Heart right ventricle (tissue), 16 donors: ENCODE measurements at regions not wholly inside any gene's neighbourhood (a gene's known extent, or its start where the extent isn't known, plus 50 kb on each side); places are given as distances from the start of the nearest gene placed in this dataset.

Experiments used
- ATAC-seq, 8 donors: fragments of 200-7000 bp; cut with Tn5 transposase; one replicate each; pipeline ENCODE4 v1.9.1; 2020; ENCODE audit warnings: mild to moderate bottlenecking in 8 of 8, moderate library complexity in 8 of 8, moderate number of reproducible peaks in 1 of 8
- DNase-seq, 2 donors: peaks; one replicate each; pipeline ENCODE4 v3.0.0-alpha.2; 2020
- H3K27ac ChIP-seq, 10 donors: fragments of 200-600 bp; sonication (generic) in 2 of 10; one replicate each; pipeline versions ENCODE4 v1.5.0 to v1.8.0; 2020 to 2022; ENCODE audit warnings: mild to moderate bottlenecking in 3 of 10
- H3K27me3 ChIP-seq, 7 donors: fragments of 200-600 bp; one replicate each; pipeline ENCODE4 v1.8.0; 2021 to 2022; ENCODE audit warnings: mild to moderate bottlenecking in 2 of 7
- H3K36me3 ChIP-seq, 9 donors: fragments of 200-600 bp; sonication (generic) in 1 of 9; one replicate each; pipeline versions ENCODE4 v1.5.0 to v1.8.0; 2020 to 2022; ENCODE audit warnings: mild to moderate bottlenecking in 2 of 9
- H3K4me1 ChIP-seq, 9 donors: fragments of 200-600 bp; sonication (generic) in 1 of 9; one replicate each; pipeline versions ENCODE4 v1.5.0 to v1.8.0; 2020 to 2022; ENCODE audit warnings: mild to moderate bottlenecking in 4 of 9
- H3K4me3 ChIP-seq, 10 donors: fragments of 200-600 bp; sonication (generic) in 2 of 10; one replicate each; pipeline versions ENCODE4 v1.5.0 to v1.8.0; 2020 to 2022; ENCODE audit warnings: mild to moderate bottlenecking in 7 of 10, moderate library complexity in 2 of 10
- H3K9me3 ChIP-seq, 11 donors: fragments of 200-600 bp in 10 of 11; sonication (generic) in 2 of 11; one replicate each; pipeline versions ENCODE4 v1.5.0 to v1.8.0; 2013 to 2022; ENCODE audit warnings: mild to moderate bottlenecking in 2 of 11, control low read depth in 1 of 11, moderate library complexity in 1 of 11
- CTCF ChIP-seq, 9 donors: fragments of 200-600 bp; sonication (generic) in 2 of 9; IDR thresholded peaks; one replicate each; pipeline versions ENCODE4 v1.5.0 to v1.8.0; 2021 to 2022; ENCODE audit warnings: antibody characterized with exemption in 9 of 9, mild to moderate bottlenecking in 5 of 9, moderate library complexity in 1 of 9
- WGBS, 2 donors: extraction: QIAGEN DNeasy Blood & Tissue Kit; methylation state at CpG; one replicate each; pipeline ENCODE4 v1.1.7; 2013; ENCODE audit warnings: inconsistent platforms in 1 of 2; 5-methylcytosine and 5-hydroxymethylcytosine counted together
- intact Hi-C, 10 donors: fragments of 100-400 bp; cut with DNase I; formaldehyde crosslinking; loops; one replicate each; pipeline versions ENCODE4 v1.11.1 to v1.14.2; 2022
- donor health status: Arrhythmogenic right ventricular cardiomyopathy.
- donor health status: ischemic (EF 13 %, LVEDD 7.1; RV severe dilation, severe dysfunction).
- donor health status: healthy with polysubstance abuse.
- donor health status: DM: no; HTN: yes; CAD: no.
- donor health status: DM: no; HTN: no; CAD: no.
- donor health status: ischemic (EF 25% LVEDD 6.9; RV normal size, moderate dysfunction).
- donor health status: ischemic (EF 25% LVEDD 5.7; RV mildly dilated, moderate dysfunction).
- donor health status: healthy.
- donor health status: DM: yes; HTN: yes; CAD: no.
- donor health status: Ischemic cardiomyopathy.
- donor health status: ischemic (EF 35%, LVEDD 5.7; RV mildly dilated, moderate dysfunction).
- donor health status: nonischemic (EF 11% LVEDD 7.7; RV severe dilation, severe dysfunction).
- donor health status: DM: yes; HTN: yes; CAD: no.
- donor health status: PGD.
- donor health status: ischemic (EF 29% LVEDD 5.4; RV normal size, mild dysfunction).
- donor health status: nonischemic (EF 23%, LVEDD 6.1; RV moderate dilation, normal function).

GRCh38 chr6:67175101-67175500, 1460.0 kb upstream of the ADGRB3 start:
- no peaks in the 10 kb centered on the region for H3K36me3 ChIP-seq
- H3K27me3 ChIP-seq: no peaks in the 10 kb centered on the region
- TF ChIP-seq CTCF (IDR thresholded peaks at IDR 0.05): no peak
- 70 to 78% methylated on average over 1 of the region's 1 CpG for WGBS, 2 donors
- H3K27ac ChIP-seq: no peak overlapping the region
- ATAC-seq (no peak), DNase-seq (no peak)
- intact Hi-C loops: no loop called here
- no peaks in the 10 kb centered on the region for H3K4me1 ChIP-seq
- H3K9me3 ChIP-seq: no peaks in the 10 kb centered on the region
- H3K4me3 ChIP-seq: no peak overlapping the region

- no peaks in the 10 kb centered on the region for H3K27me3 ChIP-seq
- H3K4me1 ChIP-seq: no peaks in the 10 kb centered on the region
- intact Hi-C loops: no loop called here
- H3K4me3 ChIP-seq: no peak overlapping the region
- 76 to 85% methylated on average over 1 of the region's 1 CpG for WGBS, 2 donors
- no peak for ATAC-seq
- no peak for DNase-seq
- TF ChIP-seq CTCF (IDR thresholded peaks at IDR 0.05): no peak
- peaks cover 0 to 18% (median 0%) of the 10 kb centered on the region in 11 donors for H3K9me3 ChIP-seq
- no peaks in the 10 kb centered on the region for H3K36me3 ChIP-seq
- no peak overlapping the region for H3K27ac ChIP-seq
Measured at GRCh38 chr6:67165606-67166005, 1458.6 kb upstream of the EYS start.

GRCh38 chr6:67160820-67161219, 1453.8 kb upstream of the EYS start:
- no peaks in the 10 kb centered on the region for H3K36me3 ChIP-seq
- peaks cover 0 to 20% (median 0%) of the 10 kb centered on the region in 11 donors for H3K9me3 ChIP-seq
- H3K27me3 ChIP-seq: no peaks in the 10 kb centered on the region
- no peak for TF ChIP-seq CTCF (IDR thresholded peaks at IDR 0.05)
- no peak for ATAC-seq
- intact Hi-C loops: no loop called here
- H3K27ac ChIP-seq: no peak overlapping the region
- H3K4me3 ChIP-seq: no peak overlapping the region
- DNase-seq: no peak
- no peaks in the 10 kb centered on the region for H3K4me1 ChIP-seq
- 45 to 53% methylated on average over 1 of the region's 1 CpG for WGBS, 2 donors

DNA sequence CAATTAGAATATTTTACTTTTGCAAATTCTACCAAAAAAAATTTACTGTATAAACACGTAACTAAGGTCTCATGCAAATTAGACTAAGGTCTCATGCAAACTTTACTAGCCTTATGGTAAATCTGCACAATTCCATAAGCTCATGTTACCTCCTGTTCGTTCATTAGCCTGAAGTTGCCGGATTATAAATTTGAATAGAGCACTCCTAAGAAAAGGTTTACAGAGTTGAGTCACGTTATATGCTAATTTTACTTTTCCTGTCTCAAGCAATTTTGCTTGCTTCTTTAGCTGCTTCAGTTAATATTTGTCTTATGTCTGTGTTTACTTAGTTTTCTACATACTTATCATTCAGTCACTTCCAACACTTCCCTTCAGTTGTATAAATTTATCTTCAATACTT, 1434.0 kb upstream of the EYS start:
- Histone ChIP-seq H3K4me3 (no peak overlapping the region), H3K36me3 (no peaks in the 10 kb centered on the region), H3K9me3 (peaks cover 0 to 16% (median 0%) of the 10 kb centered on the region in 11 donors), H3K27me3 (no peaks in the 10 kb centered on the region), H3K27ac (no peak overlapping the region), H3K4me1 (no peaks in the 10 kb centered on the region)
- ATAC-seq (no peak), DNase-seq (no peak)
- 81 to 85% methylated on average over 4 of the region's 4 CpGs for WGBS, 2 donors
- intact Hi-C loops: no loop called here
- no peak for TF ChIP-seq CTCF (IDR thresholded peaks at IDR 0.05)

- Histone ChIP-seq H3K27me3 (no peaks in the 10 kb centered on the region), H3K36me3 (no peaks in the 10 kb centered on the region), H3K27ac (no peak overlapping the region), H3K4me3 (no peak overlapping the region), H3K9me3 (peaks cover 0 to 13% (median 0%) of the 10 kb centered on the region in 11 donors), H3K4me1 (no peaks in the 10 kb centered on the region)
- DNase-seq (no peak), ATAC-seq (no peak)
- intact Hi-C loops: no loop called here
- WGBS, 2 donors: 80 to 85% methylated on average over 5 of the region's 5 CpGs
- TF ChIP-seq CTCF (IDR thresholded peaks at IDR 0.05): no peak
Measured at GRCh38 chr6:67133973-67134372, 1426.9 kb upstream of the EYS start.
